WTC11 (cell line): ENCODE measurements at regions not wholly inside any gene's neighbourhood (a gene's known extent, or its start where the extent isn't known, plus 50 kb on each side); places are given as distances from the start of the nearest gene placed in this dataset.

Source experiments
- ATAC-seq: fragments of 200-7000 bp; cut with Tn5 transposase; 2 replicates; pipeline ENCODE4 v1.10.0; 2021; ENCODE audit warnings: mild to moderate bottlenecking, moderate library complexity
- CTCF ChIA-PET: fragments of 300-600 bp; sonication (Branson Sonifier 250); formaldehyde crosslinking; loops from one replicate; lab custom pipeline; 2021; ENCODE audit warnings: antibody characterized with exemption; lab: Charles Lee
- POLR2A ChIA-PET: fragments of 350-600 bp; sonication (Branson Sonifier 250); formaldehyde crosslinking; loops from one replicate; lab custom pipeline; 2021; ENCODE audit warnings: antibody characterized with exemption; lab: Charles Lee
- DNase-seq: peaks from one replicate; pipeline ENCODE4 v3.0.0; 2021; ENCODE audit warnings: low spot score
- H3K27ac Mint-ChIP-seq: 2 replicates; pipeline ENCODE4 v1.8.0; 2021; ENCODE audit warnings: mixed read lengths
- H3K27me3 Mint-ChIP-seq: 2 replicates; pipeline ENCODE4 v1.8.0; 2021; ENCODE audit warnings: low read depth, mild to moderate bottlenecking, moderate library complexity, mixed read lengths
- H3K36me3 Mint-ChIP-seq: 2 replicates; pipeline ENCODE4 v1.8.0; 2021; ENCODE audit warnings: mixed read lengths
- H3K4me1 Mint-ChIP-seq: 2 replicates; pipeline ENCODE4 v1.8.0; 2022; ENCODE audit warnings: mixed read lengths
- H3K4me3 Mint-ChIP-seq: 2 replicates; pipeline ENCODE4 v1.8.0; 2021; ENCODE audit warnings: mild to moderate bottlenecking, moderate library complexity, mixed read lengths
- H3K9me3 Mint-ChIP-seq: 2 replicates; pipeline ENCODE4 v1.8.0; 2021; ENCODE audit warnings: mixed read lengths
- CREM ChIP-seq: sonication (generic); formaldehyde crosslinking; IDR thresholded peaks from 2 replicates; pipeline ENCODE4 v1.8.1; 2022; ENCODE audit warnings: mild to moderate bottlenecking, missing genetic modification reagents, moderate library complexity
- ESRRA ChIP-seq: sonication (generic); formaldehyde crosslinking; IDR thresholded peaks from 2 replicates; pipeline ENCODE4 v1.8.1; 2022; ENCODE audit warnings: mild to moderate bottlenecking, missing genetic modification reagents, borderline replicate concordance
- FOXK1 ChIP-seq: sonication (generic); formaldehyde crosslinking; IDR thresholded peaks from 2 replicates; pipeline ENCODE4 v1.8.0; 2022; ENCODE audit warnings: mild to moderate bottlenecking, moderate library complexity, missing genetic modification reagents
- FOXP1 ChIP-seq: sonication (generic); formaldehyde crosslinking; IDR thresholded peaks from 2 replicates; pipeline ENCODE4 v1.8.0; 2022; ENCODE audit warnings: missing genetic modification reagents, mild to moderate bottlenecking, moderate library complexity, borderline replicate concordance
- GRHL2 ChIP-seq: fragments of 250-450 bp; sonication (Bioruptor Pico); IDR thresholded peaks from 2 replicates; pipeline ENCODE4 v1.8.0; 2022; ENCODE audit warnings: mild to moderate bottlenecking, moderate library complexity; ENCODE audit not compliant: insufficient replicate concordance, severe bottlenecking
- GTF2I ChIP-seq: fragments of 250-450 bp; sonication (Bioruptor Pico); conservative IDR thresholded peaks from 2 replicates; pipeline ENCODE4 v1.4.0; 2021; ENCODE audit warnings: mild to moderate bottlenecking
- MXD4 ChIP-seq: fragments of 250-450 bp; sonication (Bioruptor Pico); IDR thresholded peaks from 2 replicates; pipeline ENCODE4 v1.8.0; 2021; ENCODE audit warnings: mild to moderate bottlenecking, moderate library complexity, borderline replicate concordance
- NFYB ChIP-seq: sonication (generic); formaldehyde crosslinking; conservative IDR thresholded peaks from 2 replicates; pipeline ENCODE4 v1.8.0; 2022; ENCODE audit warnings: low read depth, missing genetic modification reagents
- NR2C2 ChIP-seq: sonication (generic); formaldehyde crosslinking; IDR thresholded peaks from 2 replicates; pipeline ENCODE4 v1.8.0; 2022; ENCODE audit warnings: mild to moderate bottlenecking, missing genetic modification reagents
- RELA ChIP-seq: sonication (generic); formaldehyde crosslinking; IDR thresholded peaks from 2 replicates; pipeline ENCODE4 v1.8.1; 2022; ENCODE audit warnings: missing genetic modification reagents, mild to moderate bottlenecking, borderline replicate concordance
- RORB ChIP-seq: fragments of 250-450 bp; sonication (Bioruptor Pico); IDR thresholded peaks from 2 replicates; pipeline ENCODE4 v1.9.0; 2021; ENCODE audit warnings: mild to moderate bottlenecking
- SOX15 ChIP-seq: fragments of 250-450 bp; sonication (Bioruptor Pico); IDR thresholded peaks from 2 replicates; pipeline ENCODE4 v1.9.0; 2021; ENCODE audit warnings: mild to moderate bottlenecking
- ZBTB21 ChIP-seq: sonication (generic); formaldehyde crosslinking; IDR thresholded peaks from 2 replicates; pipeline ENCODE4 v1.8.1; 2023; ENCODE audit warnings: mild to moderate bottlenecking, missing genetic modification reagents, borderline replicate concordance
- ZNF138 ChIP-seq: sonication (generic); formaldehyde crosslinking; conservative IDR thresholded peaks from 2 replicates; pipeline ENCODE4 v1.8.1; 2022; ENCODE audit warnings: mild to moderate bottlenecking, moderate library complexity, missing genetic modification reagents
- ZNF263 ChIP-seq: sonication (generic); formaldehyde crosslinking; IDR thresholded peaks from 2 replicates; pipeline ENCODE4 v1.8.1; 2022; ENCODE audit warnings: low read depth, mild to moderate bottlenecking, moderate library complexity, missing genetic modification reagents
- ZNF416 ChIP-seq: fragments of 250-450 bp; sonication (Bioruptor Pico); IDR thresholded peaks from 2 replicates; pipeline ENCODE4 v1.9.0; 2021; ENCODE audit warnings: mild to moderate bottlenecking, inconsistent platforms
- ZNF671 ChIP-seq: fragments of 250-450 bp; sonication (Bioruptor Pico); IDR thresholded peaks from 2 replicates; pipeline ENCODE4 v1.8.0; 2021; ENCODE audit warnings: mild to moderate bottlenecking
- TF ChIP-seq, protein P1 (sequence below): sonication (generic); formaldehyde crosslinking; IDR thresholded peaks from 2 replicates; pipeline ENCODE4 v1.8.0; 2022; ENCODE audit warnings: mild to moderate bottlenecking, missing genetic modification reagents
- TF ChIP-seq, protein P2 (sequence below): sonication (generic); formaldehyde crosslinking; IDR thresholded peaks from 2 replicates; pipeline ENCODE4 v1.8.1; 2022; ENCODE audit warnings: low read depth, missing genetic modification reagents, borderline replicate concordance
- TF ChIP-seq, protein P3 (sequence below): sonication (generic); formaldehyde crosslinking; conservative IDR thresholded peaks from 2 replicates; pipeline ENCODE4 v1.8.1; 2023; ENCODE audit warnings: mild to moderate bottlenecking, low read depth, missing genetic modification reagents, moderate library complexity
- TF ChIP-seq, protein P4 (sequence below): sonication (generic); formaldehyde crosslinking; IDR thresholded peaks from 2 replicates; pipeline ENCODE4 v1.8.1; 2023; ENCODE audit warnings: mild to moderate bottlenecking, missing genetic modification reagents
- TF ChIP-seq, protein P5 (sequence below): sonication (generic); formaldehyde crosslinking; IDR thresholded peaks from 2 replicates; pipeline ENCODE4 v1.8.1; 2023; ENCODE audit warnings: mild to moderate bottlenecking, missing genetic modification reagents

DNA sequence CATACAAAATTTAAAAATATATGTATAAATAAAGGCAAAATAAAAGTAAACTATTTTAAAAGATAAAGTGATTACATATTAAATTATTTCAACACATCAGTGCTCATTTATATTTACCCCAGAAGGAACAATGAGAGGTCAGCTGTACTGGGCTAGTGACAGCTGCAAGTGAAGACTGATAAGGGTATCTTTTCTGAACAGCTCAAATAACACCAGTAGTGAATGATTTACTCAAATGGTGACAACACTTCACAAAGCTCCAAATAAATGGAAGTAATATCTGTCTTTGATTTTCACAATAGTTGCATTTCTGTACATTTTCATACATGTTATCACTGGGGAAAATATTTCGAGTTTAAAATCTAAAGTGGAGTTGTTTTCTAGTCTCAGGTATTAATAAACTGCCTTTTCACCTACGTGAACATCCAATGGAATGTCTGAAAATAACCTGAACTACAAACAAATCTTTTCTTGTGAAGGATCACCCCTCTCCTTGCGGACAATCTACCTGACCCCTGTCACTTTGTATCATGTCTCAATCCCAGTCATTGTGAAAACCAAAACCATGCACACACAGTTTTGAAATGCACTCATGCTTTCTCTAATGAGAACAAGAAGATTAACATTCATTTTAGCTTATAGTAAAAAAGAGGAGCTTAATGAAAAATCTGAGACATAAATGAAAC is 1928.8 kb upstream of the CELF4 start (continued):
- TF ChIP-seq, protein P1, sequence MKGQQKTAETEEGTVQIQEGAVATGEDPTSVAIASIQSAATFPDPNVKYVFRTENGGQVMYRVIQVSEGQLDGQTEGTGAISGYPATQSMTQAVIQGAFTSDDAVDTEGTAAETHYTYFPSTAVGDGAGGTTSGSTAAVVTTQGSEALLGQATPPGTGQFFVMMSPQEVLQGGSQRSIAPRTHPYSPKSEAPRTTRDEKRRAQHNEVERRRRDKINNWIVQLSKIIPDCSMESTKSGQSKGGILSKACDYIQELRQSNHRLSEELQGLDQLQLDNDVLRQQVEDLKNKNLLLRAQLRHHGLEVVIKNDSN (CRISPR knock-in tag) = no peak
- TF ChIP-seq, protein P2, sequence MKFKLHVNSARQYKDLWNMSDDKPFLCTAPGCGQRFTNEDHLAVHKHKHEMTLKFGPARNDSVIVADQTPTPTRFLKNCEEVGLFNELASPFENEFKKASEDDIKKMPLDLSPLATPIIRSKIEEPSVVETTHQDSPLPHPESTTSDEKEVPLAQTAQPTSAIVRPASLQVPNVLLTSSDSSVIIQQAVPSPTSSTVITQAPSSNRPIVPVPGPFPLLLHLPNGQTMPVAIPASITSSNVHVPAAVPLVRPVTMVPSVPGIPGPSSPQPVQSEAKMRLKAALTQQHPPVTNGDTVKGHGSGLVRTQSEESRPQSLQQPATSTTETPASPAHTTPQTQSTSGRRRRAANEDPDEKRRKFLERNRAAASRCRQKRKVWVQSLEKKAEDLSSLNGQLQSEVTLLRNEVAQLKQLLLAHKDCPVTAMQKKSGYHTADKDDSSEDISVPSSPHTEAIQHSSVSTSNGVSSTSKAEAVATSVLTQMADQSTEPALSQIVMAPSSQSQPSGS (CRISPR knock-in tag) = no peak
- TF ChIP-seq NFYB (CRISPR knock-in tag) (no peak), ZNF416 (no peak), FOXP1 (CRISPR knock-in tag) (no peak), GTF2I (CRISPR knock-in tag) (no peak), FOXK1 (CRISPR knock-in tag) (no peak), ZNF138 (no peak)
- TF ChIP-seq, protein P3, sequence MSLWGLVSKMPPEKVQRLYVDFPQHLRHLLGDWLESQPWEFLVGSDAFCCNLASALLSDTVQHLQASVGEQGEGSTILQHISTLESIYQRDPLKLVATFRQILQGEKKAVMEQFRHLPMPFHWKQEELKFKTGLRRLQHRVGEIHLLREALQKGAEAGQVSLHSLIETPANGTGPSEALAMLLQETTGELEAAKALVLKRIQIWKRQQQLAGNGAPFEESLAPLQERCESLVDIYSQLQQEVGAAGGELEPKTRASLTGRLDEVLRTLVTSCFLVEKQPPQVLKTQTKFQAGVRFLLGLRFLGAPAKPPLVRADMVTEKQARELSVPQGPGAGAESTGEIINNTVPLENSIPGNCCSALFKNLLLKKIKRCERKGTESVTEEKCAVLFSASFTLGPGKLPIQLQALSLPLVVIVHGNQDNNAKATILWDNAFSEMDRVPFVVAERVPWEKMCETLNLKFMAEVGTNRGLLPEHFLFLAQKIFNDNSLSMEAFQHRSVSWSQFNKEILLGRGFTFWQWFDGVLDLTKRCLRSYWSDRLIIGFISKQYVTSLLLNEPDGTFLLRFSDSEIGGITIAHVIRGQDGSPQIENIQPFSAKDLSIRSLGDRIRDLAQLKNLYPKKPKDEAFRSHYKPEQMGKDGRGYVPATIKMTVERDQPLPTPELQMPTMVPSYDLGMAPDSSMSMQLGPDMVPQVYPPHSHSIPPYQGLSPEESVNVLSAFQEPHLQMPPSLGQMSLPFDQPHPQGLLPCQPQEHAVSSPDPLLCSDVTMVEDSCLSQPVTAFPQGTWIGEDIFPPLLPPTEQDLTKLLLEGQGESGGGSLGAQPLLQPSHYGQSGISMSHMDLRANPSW (CRISPR knock-in tag) = no peak
- TF ChIP-seq, all 79 proteins: peak for 0

DNA sequence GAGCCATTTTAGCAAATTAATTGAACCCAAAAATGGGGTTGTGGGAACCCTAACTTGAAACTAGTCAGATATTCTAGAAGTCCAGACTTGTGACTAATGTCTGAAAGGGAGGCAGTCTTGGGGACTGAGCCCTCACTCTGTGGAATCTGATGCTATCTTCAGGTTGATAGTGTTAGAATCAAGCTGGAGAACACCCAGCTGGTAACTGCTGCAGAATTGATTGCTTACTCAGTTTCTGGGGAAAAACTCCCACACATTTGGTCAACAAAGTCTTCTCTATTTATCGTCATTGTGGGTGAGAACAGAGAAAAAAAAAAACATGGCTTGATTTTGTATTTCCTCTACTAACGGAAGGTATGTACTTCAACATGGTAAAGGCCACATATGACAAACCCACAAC is 1925.8 kb upstream of the CELF4 start:
- no peak for TF ChIP-seq ZNF671
- no peak for TF ChIP-seq RORB (CRISPR knock-in tag)
- TF ChIP-seq, protein P4, sequence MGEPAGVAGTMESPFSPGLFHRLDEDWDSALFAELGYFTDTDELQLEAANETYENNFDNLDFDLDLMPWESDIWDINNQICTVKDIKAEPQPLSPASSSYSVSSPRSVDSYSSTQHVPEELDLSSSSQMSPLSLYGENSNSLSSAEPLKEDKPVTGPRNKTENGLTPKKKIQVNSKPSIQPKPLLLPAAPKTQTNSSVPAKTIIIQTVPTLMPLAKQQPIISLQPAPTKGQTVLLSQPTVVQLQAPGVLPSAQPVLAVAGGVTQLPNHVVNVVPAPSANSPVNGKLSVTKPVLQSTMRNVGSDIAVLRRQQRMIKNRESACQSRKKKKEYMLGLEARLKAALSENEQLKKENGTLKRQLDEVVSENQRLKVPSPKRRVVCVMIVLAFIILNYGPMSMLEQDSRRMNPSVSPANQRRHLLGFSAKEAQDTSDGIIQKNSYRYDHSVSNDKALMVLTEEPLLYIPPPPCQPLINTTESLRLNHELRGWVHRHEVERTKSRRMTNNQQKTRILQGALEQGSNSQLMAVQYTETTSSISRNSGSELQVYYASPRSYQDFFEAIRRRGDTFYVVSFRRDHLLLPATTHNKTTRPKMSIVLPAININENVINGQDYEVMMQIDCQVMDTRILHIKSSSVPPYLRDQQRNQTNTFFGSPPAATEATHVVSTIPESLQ (CRISPR knock-in tag) = no peak
- TF ChIP-seq ESRRA (CRISPR knock-in tag) = no peak
- TF ChIP-seq SOX15 (CRISPR knock-in tag) = no peak
- peaks cover 2% of the 10 kb centered on the region; the same call in 1 of the 2 replicates for H3K36me3 Mint-ChIP-seq
- no peak overlapping the region for H3K4me3 Mint-ChIP-seq
- no peak for ATAC-seq
- H3K4me1 Mint-ChIP-seq = peaks cover 15% of the 10 kb centered on the region
- ChIA-PET CTCF (interaction anchor here (0.7 kb wide), 1 partner anchor 509 kb away, joined by 4 read pairs; no protein-coding TSS in a partner anchor), POLR2A (no interaction called here)
- DNase-seq = no peak
- H3K27ac Mint-ChIP-seq = no peak overlapping the region
- H3K27me3 Mint-ChIP-seq = no peaks in the 10 kb centered on the region
- peaks cover 7% of the 10 kb centered on the region for H3K9me3 Mint-ChIP-seq

DNA sequence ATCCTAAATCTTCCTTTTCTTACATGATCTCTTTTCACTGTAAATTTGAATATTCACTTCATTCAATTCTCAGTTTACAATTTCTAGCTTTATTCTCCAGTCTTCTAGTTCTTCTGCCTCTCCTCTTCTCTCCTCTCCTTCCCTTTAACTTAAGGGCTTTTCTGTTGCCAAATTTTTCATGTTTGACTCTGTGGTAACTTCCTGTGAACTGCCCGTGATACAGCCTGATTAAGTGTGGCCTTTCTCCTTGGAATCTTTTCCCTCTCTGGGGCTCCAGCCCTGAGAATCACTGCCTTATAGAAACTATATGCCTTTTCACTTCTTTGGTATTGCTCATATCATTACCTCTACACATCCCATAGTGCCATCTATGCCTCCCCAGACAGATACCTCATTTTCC is 1923.8 kb upstream of the CELF4 start:
- CTCF ChIA-PET = no interaction called here
- ATAC-seq = no peak
- Mint-ChIP-seq H3K27me3 (no peaks in the 10 kb centered on the region), H3K4me1 (peaks cover 15% of the 10 kb centered on the region), H3K9me3 (peaks cover 7% of the 10 kb centered on the region), H3K27ac (no peak overlapping the region), H3K4me3 (no peak overlapping the region), H3K36me3 (peaks cover 2% of the 10 kb centered on the region; the same call in 1 of the 2 replicates)
- POLR2A ChIA-PET = no interaction called here
- DNase-seq = no peak
- TF ChIP-seq ZNF263 (CRISPR knock-in tag) = no peak
- no peak for TF ChIP-seq CREM (CRISPR knock-in tag)
- no peak for TF ChIP-seq ESRRA (CRISPR knock-in tag)
- TF ChIP-seq, protein P2 (CRISPR knock-in tag) = no peak
- no peak for TF ChIP-seq ZBTB21 (CRISPR knock-in tag)
- TF ChIP-seq, protein P5, sequence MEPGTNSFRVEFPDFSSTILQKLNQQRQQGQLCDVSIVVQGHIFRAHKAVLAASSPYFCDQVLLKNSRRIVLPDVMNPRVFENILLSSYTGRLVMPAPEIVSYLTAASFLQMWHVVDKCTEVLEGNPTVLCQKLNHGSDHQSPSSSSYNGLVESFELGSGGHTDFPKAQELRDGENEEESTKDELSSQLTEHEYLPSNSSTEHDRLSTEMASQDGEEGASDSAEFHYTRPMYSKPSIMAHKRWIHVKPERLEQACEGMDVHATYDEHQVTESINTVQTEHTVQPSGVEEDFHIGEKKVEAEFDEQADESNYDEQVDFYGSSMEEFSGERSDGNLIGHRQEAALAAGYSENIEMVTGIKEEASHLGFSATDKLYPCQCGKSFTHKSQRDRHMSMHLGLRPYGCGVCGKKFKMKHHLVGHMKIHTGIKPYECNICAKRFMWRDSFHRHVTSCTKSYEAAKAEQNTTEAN (CRISPR knock-in tag) = no peak
- no peak for TF ChIP-seq NR2C2 (CRISPR knock-in tag)
- no peak for TF ChIP-seq RELA (CRISPR knock-in tag)
- TF ChIP-seq MXD4 = no peak
- TF ChIP-seq GRHL2 (CRISPR knock-in tag) = no peak
